K562 (cell line): ENCODE measurements at regions not wholly inside any gene's neighbourhood (a gene's known extent, or its start where the extent isn't known, plus 50 kb on each side); places are given as distances from the start of the nearest gene placed in this dataset.

ENCODE experiments used
- CEBPZ ChIP-seq: fragments of 150-350 bp; IDR thresholded peaks from 2 replicates; pipeline ENCODE4 v1.6.1; 2014; ENCODE audit warnings: low read depth, mild to moderate bottlenecking, low read length, borderline replicate concordance
- CREB3L1 ChIP-seq: fragments of 450-650 bp; IDR thresholded peaks from 2 replicates; pipeline ENCODE4 v1.6.1; 2014; ENCODE audit warnings: low read depth, mild to moderate bottlenecking, moderate library complexity, borderline replicate concordance
- EP400 ChIP-seq: fragments of 450-650 bp; IDR thresholded peaks from 2 replicates; pipeline ENCODE4 v1.6.1; 2017; ENCODE audit warnings: antibody characterized with exemption, mild to moderate bottlenecking, moderate library complexity
- ESRRB ChIP-seq: fragments of 250-450 bp; sonication (Bioruptor Pico); IDR thresholded peaks from 2 replicates; pipeline ENCODE4 v1.5.0; 2020; ENCODE audit warnings: mild to moderate bottlenecking, moderate library complexity, borderline replicate concordance
- HBP1 ChIP-seq: fragments of 450-650 bp; formaldehyde crosslinking; IDR thresholded peaks from 2 replicates; pipeline ENCODE4 v1.4.0; 2022; ENCODE audit warnings: missing genetic modification characterization
- HDAC3 ChIP-seq: fragments of 450-650 bp; IDR thresholded peaks from 2 replicates; pipeline ENCODE4 v1.6.1; 2018; ENCODE audit warnings: borderline replicate concordance, mild to moderate bottlenecking, moderate library complexity; ENCODE audit not compliant: partially characterized antibody
- HMBOX1 ChIP-seq: sonication (generic); IDR thresholded peaks from 2 replicates; pipeline ENCODE4 v1.6.1; 2016
- MTA1 ChIP-seq: fragments of 450-650 bp; IDR thresholded peaks from 2 replicates; pipeline ENCODE4 v1.6.1; 2017; ENCODE audit warnings: borderline replicate concordance
- NUFIP1 ChIP-seq: fragments of 450-650 bp; IDR thresholded peaks from 2 replicates; pipeline ENCODE4 v1.6.1; 2018; ENCODE audit not compliant: partially characterized antibody
- PCBP2 ChIP-seq: fragments of 200-400 bp; formaldehyde crosslinking; IDR thresholded peaks from 2 replicates; pipeline ENCODE4 v1.6.1; 2018; ENCODE audit warnings: low read length, low read depth, mild to moderate bottlenecking, moderate library complexity; ENCODE audit not compliant: poor library complexity, severe bottlenecking
- PML ChIP-seq: IDR thresholded peaks from 2 replicates; pipeline ENCODE4 v1.6.1; 2012; ENCODE audit warnings: low read length, inconsistent platforms
- RB1 ChIP-seq: fragments of 450-650 bp; IDR thresholded peaks from 2 replicates; pipeline ENCODE4 v1.6.1; 2017; ENCODE audit warnings: low read depth, mild to moderate bottlenecking
- RFX7 ChIP-seq: fragments of 250-450 bp; sonication (Bioruptor Pico); IDR thresholded peaks from 2 replicates; pipeline ENCODE4 v1.5.1; 2021; ENCODE audit warnings: mild to moderate bottlenecking
- RHOXF2B ChIP-seq: fragments of 250-450 bp; sonication (Bioruptor Pico); conservative IDR thresholded peaks from 2 replicates; pipeline ENCODE4 v1.5.1; 2021
- SIRT6 ChIP-seq: IDR thresholded peaks from one replicate; pipeline ENCODE4 v1.6.1; 2012; ENCODE audit warnings: low read depth, mild to moderate bottlenecking, control low read depth, inconsistent platforms, low read length, moderate library complexity
- TAL1 ChIP-seq: fragments of 450-650 bp; IDR thresholded peaks from 2 replicates; pipeline ENCODE4 v1.6.1; 2016; ENCODE audit warnings: mild to moderate bottlenecking
- ZBTB26 ChIP-seq: fragments of 450-650 bp; formaldehyde crosslinking; IDR thresholded peaks from 2 replicates; pipeline ENCODE4 v1.4.0; 2022; ENCODE audit warnings: missing genetic modification characterization
- ZFP1 ChIP-seq: fragments of 450-650 bp; formaldehyde crosslinking; IDR thresholded peaks from 2 replicates; pipeline ENCODE4 v1.4.0; 2020; ENCODE audit warnings: mild to moderate bottlenecking, mixed read lengths
- ZNF165 ChIP-seq: fragments of 250-450 bp; sonication (Bioruptor Pico); IDR thresholded peaks from 2 replicates; pipeline ENCODE4 v1.4.0; 2020; ENCODE audit warnings: borderline replicate concordance
- ZNF24 ChIP-seq: fragments of 450-650 bp; IDR thresholded peaks from 2 replicates; pipeline ENCODE4 v1.6.1; 2016
- ZNF274 ChIP-seq: IDR thresholded peaks from 2 replicates; pipeline ENCODE4 v1.6.1; 2011; ENCODE audit warnings: low read depth, mild to moderate bottlenecking, low read length, moderate library complexity, borderline replicate concordance
- ZNF354B ChIP-seq: fragments of 250-450 bp; sonication (Bioruptor Pico); IDR thresholded peaks from 2 replicates; pipeline ENCODE4 v1.4.0; 2020

GRCh38 chr18:1050012-1050657 is 145.5 kb downstream of the ADCYAP1 start (continued):
- no peak for TF ChIP-seq NUFIP1
- TF ChIP-seq ZNF24 = no peak
- no peak for TF ChIP-seq ZBTB26 (CRISPR knock-in tag)
- peak; percentile 54 for TF ChIP-seq EP400
- TF ChIP-seq SIRT6 = no peak
- no peak for TF ChIP-seq ESRRB (CRISPR knock-in tag)
- no peak for TF ChIP-seq RHOXF2B (CRISPR knock-in tag)
- no peak for TF ChIP-seq PML
- TF ChIP-seq RB1 = no peak
- TF ChIP-seq ZNF274 = no peak
- no peak for TF ChIP-seq ZNF165 (CRISPR knock-in tag)
- no peak for TF ChIP-seq PCBP2
- TF ChIP-seq CEBPZ = no peak
- TF ChIP-seq TAL1 = no peak
- TF ChIP-seq MTA1 = peak; percentile 33; the same call in 1 of the 2 replicates
- peak; percentile 34 for TF ChIP-seq HDAC3
- TF ChIP-seq HMBOX1 = no peak
- no peak for TF ChIP-seq HBP1 (CRISPR knock-in tag)
- no peak for TF ChIP-seq ZFP1 (CRISPR knock-in tag)
- TF ChIP-seq ZNF354B (CRISPR knock-in tag) = no peak
- TF ChIP-seq RFX7 (CRISPR knock-in tag) = no peak
- no peak for TF ChIP-seq CREB3L1
